ENCODE measurements at regions not wholly inside any gene's neighbourhood (a gene's known extent, or its start where the extent isn't known, plus 50 kb on each side); places are given as distances from the start of the nearest gene placed in this dataset.

- TF ChIP-seq CTCF (IDR thresholded peaks at IDR 0.05; ENCODE audit: insufficient read depth, low read depth, low read length) (no peak), EZH2 (IDR thresholded peaks at IDR 0.05; ENCODE audit: insufficient read depth, low read length) (no peak)
Measured at GRCh38 chr1:221429264-221429663, 312.6 kb downstream of the DUSP10 start.

All from astrocyte (in vitro differentiated cells and primary cell).